ENCODE measurements at regions not wholly inside any gene's neighbourhood (a gene's known extent, or its start where the extent isn't known, plus 50 kb on each side); places are given as distances from the start of the nearest gene placed in this dataset.

- TF ChIP-seq CTCF (conservative IDR thresholded peaks at IDR 0.05) (no peak), EZH2 (IDR thresholded peaks at IDR 0.05; ENCODE audit: low read depth) (no peak)
Measured at GRCh38 chr6:19438566-19439353, 398.4 kb upstream of the ID4 start.

Data from PC-9 (cell line).